Smooth muscle cell (in vitro differentiated cells): ENCODE measurements at regions not wholly inside any gene's neighbourhood (a gene's known extent, or its start where the extent isn't known, plus 50 kb on each side); places are given as distances from the start of the nearest gene placed in this dataset.
"Not testable (repeated sequence)": the region's sequence is repeated elsewhere in the genome, so short reads cannot be mapped to it uniquely, and the experiment has no call there.

Source experiments
- DNase-seq: peaks from one replicate; lab custom pipeline; 2025; ENCODE audit not compliant: unreplicated experiment; lab: John Stamatoyannopoulos, UW
- H2AFZ ChIP-seq: fragments of 200-600 bp; sonication (generic); 2 replicates; pipeline ENCODE4 v1.6.0; 2016; ENCODE audit warnings: antibody characterized with exemption, low read depth, mild to moderate bottlenecking
- H3F3A ChIP-seq: fragments of 200-600 bp; sonication (generic); 2 replicates; pipeline ENCODE4 v1.6.0; 2017; ENCODE audit warnings: antibody characterized with exemption, low read depth
- H3K27ac ChIP-seq: fragments of 200-600 bp; sonication (generic); 2 replicates; pipeline ENCODE4 v1.5.1; 2016; ENCODE audit warnings: low read depth, mild to moderate bottlenecking
- H3K27me3 ChIP-seq: fragments of 200-600 bp; sonication (generic); 2 replicates; pipeline ENCODE4 v1.6.1; 2016; ENCODE audit warnings: low read depth, mild to moderate bottlenecking
- H3K36me3 ChIP-seq: fragments of 200-600 bp; sonication (generic); 2 replicates; pipeline ENCODE4 v1.5.1; 2016; ENCODE audit warnings: low read depth
- H3K4me1 ChIP-seq: fragments of 200-600 bp; sonication (generic); 2 replicates; pipeline ENCODE4 v1.5.1; 2016; ENCODE audit warnings: low read depth
- H3K4me2 ChIP-seq: fragments of 200-600 bp; sonication (generic); 2 replicates; pipeline ENCODE4 v1.6.0; 2016; ENCODE audit warnings: mild to moderate bottlenecking
- H3K4me3 ChIP-seq: fragments of 200-600 bp; sonication (generic); 2 replicates; pipeline ENCODE4 v1.5.1; 2016; ENCODE audit warnings: mild to moderate bottlenecking
- H3K79me2 ChIP-seq: fragments of 200-600 bp; sonication (generic); 2 replicates; pipeline ENCODE4 v1.6.0; 2016; ENCODE audit warnings: low read depth, mild to moderate bottlenecking
- H3K9ac ChIP-seq: fragments of 200-600 bp; sonication (generic); 2 replicates; pipeline ENCODE4 v1.6.0; 2016; ENCODE audit warnings: low read depth
- H3K9me3 ChIP-seq: fragments of 200-600 bp; sonication (generic); replicated peaks from 2 replicates; pipeline ENCODE4 v1.5.1; 2016; ENCODE audit warnings: low read depth
- H4K20me1 ChIP-seq: fragments of 200-600 bp; sonication (generic); 2 replicates; pipeline ENCODE4 v1.6.0; 2016; ENCODE audit warnings: low read depth
- CTCF ChIP-seq: fragments of 200-600 bp; sonication (generic); IDR thresholded peaks from 2 replicates; pipeline ENCODE4 v1.5.1; 2017; ENCODE audit warnings: borderline replicate concordance, mild to moderate bottlenecking, antibody characterized with exemption; ENCODE audit not compliant: insufficient read depth, poor library complexity, severe bottlenecking
- WGBS: methylation state at CpG from one replicate; pipeline ENCODE4 v1.1.7; 2016; ENCODE audit warnings: low lambda C conversion rate; 5-methylcytosine and 5-hydroxymethylcytosine counted together

- no peak overlapping the region for H3K4me3 ChIP-seq
- no peaks in the 10 kb centered on the region for H3F3A ChIP-seq
- H3K79me2 ChIP-seq = no peaks in the 10 kb centered on the region
- H2AFZ ChIP-seq = no peak overlapping the region
- H3K9ac ChIP-seq = no peak overlapping the region
- H4K20me1 ChIP-seq = no peaks in the 10 kb centered on the region
- peaks cover 3% of the 10 kb centered on the region for H3K27me3 ChIP-seq
- no peaks in the 10 kb centered on the region for H3K9me3 ChIP-seq
- H3K27ac ChIP-seq = no peak overlapping the region
- H3K4me1 ChIP-seq = peaks cover 7% of the 10 kb centered on the region
- no peak for DNase-seq
- TF ChIP-seq CTCF = no peak
- no peaks in the 10 kb centered on the region for H3K36me3 ChIP-seq
- WGBS = 28% methylated on average over 5 of the region's 5 CpGs
- no peak overlapping the region for H3K4me2 ChIP-seq
Observed at GRCh38 chr15:53128652-53129051, 338.5 kb upstream of the ONECUT1 start.

GRCh38 chr15:53126144-53126543, 336.0 kb upstream of the ONECUT1 start:
- Histone ChIP-seq H3K9ac (no peak overlapping the region), H3K4me3 (no peak overlapping the region), H3F3A (no peaks in the 10 kb centered on the region), H3K27me3 (no peaks in the 10 kb centered on the region), H3K79me2 (no peaks in the 10 kb centered on the region), H3K4me2 (no peak overlapping the region), H3K4me1 (peaks cover 7% of the 10 kb centered on the region), H3K36me3 (no peaks in the 10 kb centered on the region), H2AFZ (no peak overlapping the region), H3K27ac (no peak overlapping the region), H4K20me1 (no peaks in the 10 kb centered on the region), H3K9me3 (no peaks in the 10 kb centered on the region)
- DNase-seq = no peak
- TF ChIP-seq CTCF = no peak
- WGBS = 74% methylated on average over 4 of the region's 4 CpGs

- Histone ChIP-seq H3K27ac (no peak overlapping the region), H3F3A (no peaks in the 10 kb centered on the region), H3K36me3 (no peaks in the 10 kb centered on the region), H3K9me3 (no peaks in the 10 kb centered on the region), H3K79me2 (no peaks in the 10 kb centered on the region), H3K4me1 (no peaks in the 10 kb centered on the region), H3K27me3 (no peaks in the 10 kb centered on the region), H3K4me3 (no peak overlapping the region), H4K20me1 (no peaks in the 10 kb centered on the region), H2AFZ (no peak overlapping the region), H3K9ac (no peak overlapping the region), H3K4me2 (no peak overlapping the region)
- no peak for TF ChIP-seq CTCF
- no peak for DNase-seq
- 83% methylated on average over 2 of the region's 2 CpGs for WGBS
Observed at GRCh38 chr15:53122818-53123217, 332.7 kb upstream of the ONECUT1 start.

GRCh38 chr15:53116915-53117314, 326.8 kb upstream of the ONECUT1 start:
- H4K20me1 ChIP-seq, H2AFZ ChIP-seq, H3K79me2 ChIP-seq, H3K4me1 ChIP-seq, H3K27me3 ChIP-seq, H3K4me3 ChIP-seq, H3K9me3 ChIP-seq, H3K4me2 ChIP-seq, DNase-seq, H3K36me3 ChIP-seq, H3F3A ChIP-seq, H3K27ac ChIP-seq, H3K9ac ChIP-seq: not testable (repeated sequence)
